ENCODE measurements at regions not wholly inside any gene's neighbourhood (a gene's known extent, or its start where the extent isn't known, plus 50 kb on each side); places are given as distances from the start of the nearest gene placed in this dataset.

GRCh38 chr3:189070965-189071364 lies 100.8 kb upstream of the TPRG1 start:
- no peak for TF ChIP-seq CTCF (IDR thresholded peaks at IDR 0.05 in 4 of 5, conservative IDR thresholded peaks at IDR 0.05 in 1 of 5)
- no peak for TF ChIP-seq POLR2A (IDR thresholded peaks at IDR 0.05)
- in situ Hi-C loops (cut with MboI; ENCODE audit: low sequenced_read_pairs in 4 of 4): no loop called here
- DNase-seq: no peak
- Histone ChIP-seq H3K27me3 (no peaks in the 10 kb centered on the region), H3K36me3 (no peaks in the 10 kb centered on the region), H3K9me3 (no peaks in the 10 kb centered on the region), H3K4me1 (no peaks in the 10 kb centered on the region), H3K27ac (no peak overlapping the region), H3K4me3 (no peak overlapping the region)
- intact Hi-C loops (cut with DNase I; ENCODE audit: low total_unique reads): no loop called here
- ATAC-seq: no peak

GRCh38 chr3:189071446-189071845 lies 100.3 kb upstream of the TPRG1 start:
- TF ChIP-seq CTCF (IDR thresholded peaks at IDR 0.05 in 4 of 5, conservative IDR thresholded peaks at IDR 0.05 in 1 of 5) (no peak), POLR2A (IDR thresholded peaks at IDR 0.05) (no peak)
- ATAC-seq (no peak), DNase-seq (no peak)
- Histone ChIP-seq H3K4me3 (no peak overlapping the region), H3K9me3 (no peaks in the 10 kb centered on the region), H3K27ac (no peak overlapping the region), H3K36me3 (no peaks in the 10 kb centered on the region), H3K4me1 (no peaks in the 10 kb centered on the region), H3K27me3 (no peaks in the 10 kb centered on the region)
- intact Hi-C loops (cut with DNase I; ENCODE audit: low total_unique reads) (no loop called here), in situ Hi-C loops (cut with MboI; ENCODE audit: low sequenced_read_pairs in 4 of 4) (no loop called here)

- Histone ChIP-seq H3K27me3 (no peaks in the 10 kb centered on the region), H3K4me1 (no peaks in the 10 kb centered on the region), H3K27ac (no peak overlapping the region), H3K9me3 (no peaks in the 10 kb centered on the region), H3K36me3 (no peaks in the 10 kb centered on the region), H3K4me3 (no peak overlapping the region)
- in situ Hi-C loops (cut with MboI; ENCODE audit: low sequenced_read_pairs in 4 of 4) (no loop called here), intact Hi-C loops (cut with DNase I; ENCODE audit: low total_unique reads) (no loop called here)
- no peak for TF ChIP-seq CTCF (IDR thresholded peaks at IDR 0.05 in 4 of 5, conservative IDR thresholded peaks at IDR 0.05 in 1 of 5)
- no peak for TF ChIP-seq POLR2A (IDR thresholded peaks at IDR 0.05)
- no peak for DNase-seq
- no peak for ATAC-seq
Observed at GRCh38 chr3:189076449-189076848, 95.3 kb upstream of the TPRG1 start.

- intact Hi-C loops (cut with DNase I; ENCODE audit: low total_unique reads): no loop called here
- Histone ChIP-seq H3K36me3 (no peaks in the 10 kb centered on the region), H3K27me3 (no peaks in the 10 kb centered on the region), H3K27ac (no peak overlapping the region), H3K9me3 (no peaks in the 10 kb centered on the region), H3K4me1 (no peaks in the 10 kb centered on the region), H3K4me3 (no peak overlapping the region)
- TF ChIP-seq POLR2A (IDR thresholded peaks at IDR 0.05): no peak
- TF ChIP-seq CTCF (IDR thresholded peaks at IDR 0.05 in 4 of 5, conservative IDR thresholded peaks at IDR 0.05 in 1 of 5): no peak
- no peak for ATAC-seq
- DNase-seq: no peak
- in situ Hi-C loops (cut with MboI; ENCODE audit: low sequenced_read_pairs in 4 of 4): no loop called here
Observed at GRCh38 chr3:189080745-189081144, 91.0 kb upstream of the TPRG1 start.

- in situ Hi-C loops (cut with MboI; ENCODE audit: low sequenced_read_pairs in 4 of 4) (no loop called here), intact Hi-C loops (cut with DNase I; ENCODE audit: low total_unique reads) (no loop called here)
- ATAC-seq (no peak), DNase-seq (no peak)
- no peaks in the 10 kb centered on the region for H3K27me3 ChIP-seq
- no peaks in the 10 kb centered on the region for H3K36me3 ChIP-seq
- H3K4me1 ChIP-seq: no peaks in the 10 kb centered on the region
- TF ChIP-seq POLR2A (IDR thresholded peaks at IDR 0.05): no peak
- no peak for TF ChIP-seq CTCF (IDR thresholded peaks at IDR 0.05 in 4 of 5, conservative IDR thresholded peaks at IDR 0.05 in 1 of 5)
- no peaks in the 10 kb centered on the region for H3K9me3 ChIP-seq
- H3K4me3 ChIP-seq: no peak overlapping the region
- no peak overlapping the region for H3K27ac ChIP-seq
Observed at GRCh38 chr3:189082666-189083427, 88.9 kb upstream of the TPRG1 start.

All from gastrocnemius medialis (tissue), 4 donors.